Stimulated activated CD4-positive, alpha-beta T cell treated with anti-CD3 and anti-CD28 coated beads, Interleukin-1b, Interleukin-23, amount 100 ng/mL, for 4 hours (primary cell): ENCODE measurements at regions not wholly inside any gene's neighbourhood (a gene's known extent, or its start where the extent isn't known, plus 50 kb on each side); places are given as distances from the start of the nearest gene placed in this dataset.

Experiments
- DNase-seq, 2 donors: peaks; one replicate each; pipeline ENCODE4 v3.0.0-alpha.2; 2020; ENCODE audit warnings: low read depth in 2 of 2

DNA sequence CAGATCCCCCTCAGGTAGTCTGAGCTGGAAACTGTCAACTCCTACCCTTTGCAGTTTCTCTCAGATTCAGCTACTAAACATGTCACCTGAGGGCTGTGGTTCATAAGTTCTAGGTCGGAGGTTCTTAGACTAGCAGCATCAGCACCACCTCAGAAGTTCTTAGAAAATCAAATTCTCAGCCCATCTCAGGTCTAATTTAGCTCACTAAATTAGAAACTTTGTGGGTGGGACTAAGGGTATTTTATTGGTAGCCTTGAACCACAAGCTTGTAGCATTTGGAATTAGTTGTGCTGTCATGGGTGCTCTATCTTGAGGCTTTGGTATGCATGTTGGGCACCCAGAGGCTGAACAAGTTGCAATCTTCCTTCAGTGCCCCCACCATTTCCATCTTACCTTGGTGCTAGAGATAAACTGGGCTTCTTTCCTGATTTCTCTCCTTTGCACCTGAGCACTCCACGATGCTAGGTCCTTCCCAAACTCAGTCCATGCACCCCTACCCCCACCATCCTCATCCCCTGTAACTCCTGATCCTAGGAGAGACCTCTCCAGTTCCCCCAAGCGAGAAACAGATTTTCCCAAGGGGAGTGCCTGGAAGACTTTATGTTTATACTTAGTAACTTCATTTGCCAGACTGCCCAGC lies 54.2 kb downstream of the S1PR1 start:
- no peak for DNase-seq

DNA sequence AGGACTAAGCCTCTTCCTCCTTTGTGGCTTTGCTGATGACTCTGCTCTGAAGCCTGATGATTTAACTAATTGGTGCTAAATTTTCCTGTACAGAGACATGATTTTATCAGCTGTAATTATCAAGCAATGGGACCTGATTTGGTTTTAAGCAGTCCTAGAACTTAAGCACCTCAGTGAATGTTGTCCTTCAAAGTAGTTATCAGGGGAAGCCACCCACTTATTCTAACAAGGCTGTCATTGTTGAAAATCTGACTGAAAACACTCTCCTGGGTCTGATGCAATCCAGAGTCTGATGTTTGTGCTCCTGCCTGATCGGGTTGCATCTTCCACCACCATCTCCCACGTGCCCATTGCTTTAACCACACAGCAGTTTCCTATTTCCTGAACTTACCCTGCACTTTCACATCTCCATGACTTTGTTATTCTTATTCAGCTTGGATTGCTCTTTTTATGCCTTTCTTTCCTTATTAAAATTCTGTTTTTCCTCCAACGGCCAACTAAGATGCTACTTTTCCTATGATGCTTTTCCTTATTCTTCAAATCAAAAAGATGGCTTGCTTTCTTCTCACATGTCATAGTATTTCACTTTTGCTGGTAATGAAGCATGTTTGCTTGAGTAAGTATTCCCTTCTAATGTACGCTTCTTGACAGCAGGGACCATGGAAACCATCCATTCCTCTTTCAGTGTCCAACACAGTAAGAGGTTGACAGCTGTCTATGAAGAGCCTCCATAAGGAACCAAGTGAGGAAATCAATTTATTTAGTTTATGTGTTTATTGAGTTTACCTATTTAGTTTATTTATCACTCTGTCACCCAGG lies 55.0 kb downstream of the S1PR1 start:
- no peak for DNase-seq

DNA sequence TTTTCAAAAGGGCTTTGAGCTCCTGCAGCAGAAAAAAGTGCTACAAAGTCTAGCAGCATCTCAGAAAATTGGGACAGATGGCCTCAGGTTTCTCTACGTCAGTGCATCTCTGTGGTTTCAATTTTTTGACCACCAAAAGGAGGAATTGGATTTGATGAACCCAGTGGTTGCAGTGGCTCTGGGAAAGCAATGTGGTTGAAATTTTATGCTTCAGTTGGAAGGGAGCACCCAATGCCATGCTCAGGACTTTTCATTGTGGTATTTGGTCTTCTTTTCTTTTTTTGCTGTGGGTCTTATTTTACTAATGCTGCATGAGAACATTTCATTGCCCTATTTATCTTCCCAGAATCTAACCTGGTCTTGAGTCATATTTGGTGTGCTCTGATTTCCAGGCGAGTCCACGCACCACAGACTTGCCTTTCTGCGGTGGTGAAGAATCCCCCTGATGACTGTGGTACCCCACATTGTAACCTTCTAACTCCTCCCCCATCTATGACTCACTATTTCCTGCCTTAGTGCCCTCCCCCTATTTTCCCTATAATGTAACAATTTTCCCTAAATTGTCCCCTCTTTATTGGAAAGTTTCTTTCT lies 56.7 kb downstream of the S1PR1 start:
- peak in 1 of 2 donors; percentile 17 for DNase-seq

DNA sequence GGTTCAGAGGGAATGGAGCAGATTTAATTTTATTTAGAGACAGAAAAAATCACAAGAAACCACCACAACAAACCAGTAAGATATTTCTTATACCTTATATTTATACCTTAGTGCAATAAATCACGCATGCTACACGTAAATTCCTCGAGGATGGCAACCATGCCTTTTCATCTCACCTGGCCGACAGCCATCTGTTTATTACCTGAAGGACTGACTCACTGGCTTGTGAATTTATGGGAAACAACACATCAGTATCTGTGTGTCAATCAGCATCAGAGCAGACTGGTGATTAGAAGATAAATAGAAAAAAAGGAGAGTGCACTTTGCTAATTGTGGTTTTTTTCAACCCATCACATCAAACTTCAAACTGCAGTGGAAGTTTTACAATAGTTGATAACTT lies 58.4 kb downstream of the S1PR1 start:
- DNase-seq = no peak

- DNase-seq = no peak
Observed at GRCh38 chr1:101298663-101299062, 61.8 kb downstream of the S1PR1 start.

DNA sequence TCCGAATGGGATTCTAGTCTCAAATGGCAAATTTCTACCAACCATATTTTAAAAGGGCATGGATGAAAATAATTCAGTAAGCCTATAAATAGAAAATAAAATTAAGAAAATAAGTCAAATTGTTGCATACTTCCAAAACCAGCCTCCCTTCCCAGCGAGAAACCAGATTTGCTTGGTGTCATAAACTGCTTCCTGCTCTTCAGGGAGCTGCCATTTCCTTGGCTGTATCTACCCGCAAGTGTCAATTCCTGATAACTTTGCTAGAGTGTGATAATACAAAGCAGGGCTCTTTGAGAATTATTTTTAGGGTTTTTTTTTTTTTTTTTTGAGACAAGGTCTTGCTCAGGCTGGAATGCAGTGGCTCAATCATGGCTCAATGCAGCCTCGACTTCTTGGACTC lies 62.3 kb downstream of the S1PR1 start:
- DNase-seq = no peak

DNA sequence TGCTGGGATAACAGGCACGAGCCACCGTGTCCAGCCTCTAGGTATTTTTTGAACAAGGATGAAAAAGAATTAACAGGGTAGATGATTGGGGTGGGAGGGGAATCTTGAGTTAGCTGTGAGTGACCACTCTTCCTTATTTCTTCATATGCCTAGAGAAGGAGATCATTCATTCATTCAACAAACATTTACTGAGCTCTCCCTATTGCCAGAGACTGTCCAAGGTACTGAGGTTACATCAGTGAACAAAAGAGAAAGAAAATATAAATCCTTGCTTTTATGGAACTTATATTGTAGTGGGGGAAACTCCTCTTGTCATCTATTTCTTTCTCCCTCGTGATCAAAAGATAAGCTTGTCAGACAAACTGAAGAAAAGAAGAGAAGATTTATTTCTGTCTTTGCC lies 62.9 kb downstream of the S1PR1 start:
- no peak for DNase-seq

GRCh38 chr1:101300916-101301315 lies 64.1 kb downstream of the S1PR1 start:
- DNase-seq = no peak

DNA sequence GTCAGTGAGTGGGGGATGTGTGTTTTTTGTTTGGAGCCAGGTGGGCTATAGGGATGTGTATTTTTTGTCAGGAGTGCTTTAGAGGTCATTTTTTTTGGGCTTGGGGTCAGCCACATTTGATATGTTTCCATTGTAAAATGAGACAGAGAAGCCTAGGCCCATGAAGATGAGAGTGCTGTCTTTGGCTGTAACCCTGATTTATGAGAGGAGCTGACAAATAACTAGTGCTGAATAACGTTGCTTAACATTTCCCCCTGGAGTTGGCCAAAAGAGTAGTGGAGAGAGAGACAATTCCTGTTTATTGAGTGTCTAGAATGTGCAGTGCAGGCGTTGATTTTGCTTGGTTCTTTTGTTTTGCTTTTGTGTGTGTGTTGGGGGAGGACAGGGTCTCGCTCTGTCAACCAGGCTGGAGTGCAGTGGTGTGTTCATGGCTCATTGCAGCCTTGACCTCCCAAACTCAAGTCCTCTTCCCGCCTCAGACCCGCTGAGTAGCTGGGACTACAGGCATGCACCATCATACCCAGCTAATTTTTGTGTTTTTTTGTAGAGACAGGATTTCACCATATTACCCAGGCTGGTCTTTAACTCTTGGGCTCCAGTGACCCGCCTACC lies 64.7 kb downstream of the S1PR1 start:
- DNase-seq = no peak

DNA sequence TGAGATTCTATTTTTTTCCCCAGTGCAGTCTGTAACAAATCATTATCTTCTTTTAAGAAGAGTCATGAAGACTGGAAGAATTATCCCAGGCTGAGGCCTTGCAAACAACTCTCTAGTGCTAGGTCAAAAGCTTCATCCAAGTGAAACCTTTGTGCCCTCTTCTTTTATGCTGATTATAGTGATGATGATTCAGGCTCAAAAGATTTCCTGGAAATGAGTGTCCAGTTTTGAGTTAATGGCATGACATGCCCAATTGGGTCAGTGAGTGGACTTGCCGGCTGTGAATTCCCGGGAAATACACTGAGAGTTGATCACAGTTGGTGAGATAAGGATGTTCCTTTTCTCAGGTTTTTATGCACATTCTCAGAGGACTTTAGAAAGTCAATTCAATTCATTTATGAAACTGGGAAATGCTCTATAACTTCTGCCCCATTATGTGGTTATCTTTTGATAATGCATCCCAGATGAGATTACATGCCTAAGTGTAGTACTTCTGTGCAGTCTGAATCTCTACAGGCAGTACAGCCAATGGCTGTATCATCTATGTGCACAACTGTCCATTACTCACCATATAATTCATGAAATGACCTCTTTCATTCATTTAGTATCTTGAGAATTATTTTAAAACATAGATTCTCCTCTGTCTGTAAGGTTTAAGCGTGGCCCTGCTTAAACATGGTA lies 66.2 kb downstream of the S1PR1 start:
- no peak for DNase-seq

DNA sequence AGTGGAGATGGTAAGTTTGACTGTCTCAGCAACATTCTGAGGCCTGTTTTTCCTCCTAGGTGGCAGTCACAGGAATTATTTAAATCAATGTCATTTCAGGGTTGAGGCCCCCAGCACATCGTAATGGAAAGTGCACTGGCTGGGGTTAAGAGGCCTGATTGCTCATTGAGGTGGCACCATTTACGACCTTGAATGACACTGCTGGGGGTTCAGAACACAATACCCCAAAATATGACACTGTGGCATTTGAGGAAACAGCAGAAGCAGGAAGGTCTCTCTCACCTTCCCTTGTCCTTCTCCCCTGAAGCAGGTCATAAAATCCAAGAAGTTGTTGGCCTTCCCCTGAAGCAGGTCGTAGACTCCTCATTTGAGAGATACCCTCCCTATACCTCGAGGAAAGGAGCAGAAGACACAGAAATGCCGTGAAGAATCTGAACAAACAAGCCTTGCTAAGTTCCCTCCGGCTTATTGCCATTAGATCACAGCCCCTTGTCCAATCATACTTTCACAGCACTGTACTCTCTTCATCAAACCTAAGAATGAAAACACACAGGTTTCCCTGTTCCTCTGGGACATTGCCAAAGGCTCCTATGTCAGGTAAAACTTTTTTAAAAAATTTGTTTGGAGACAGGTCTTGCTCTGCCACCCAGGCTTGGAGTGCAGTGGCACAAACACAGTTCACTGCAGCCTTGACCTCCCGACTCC lies 71.3 kb downstream of the S1PR1 start:
- DNase-seq = no peak

DNA sequence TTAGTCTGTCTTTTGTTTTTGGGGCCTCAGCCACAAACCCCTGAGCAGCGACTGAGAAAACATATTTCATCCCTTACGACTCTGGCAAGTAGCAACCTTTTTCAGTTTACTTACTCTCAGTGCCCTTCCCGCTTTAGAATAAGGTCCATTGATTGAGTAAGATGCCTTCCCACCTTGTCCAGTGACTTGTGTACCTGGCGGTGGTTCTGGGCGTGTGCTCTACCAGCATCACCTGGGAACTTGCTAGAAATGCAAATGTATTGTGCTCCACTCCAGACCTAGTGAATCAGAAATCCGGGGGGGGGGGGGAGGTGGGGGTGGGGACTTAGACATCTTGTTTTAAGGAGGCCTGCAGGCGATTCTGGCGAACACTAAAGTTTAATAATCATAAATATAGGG lies 72.1 kb downstream of the S1PR1 start:
- no peak for DNase-seq

DNA sequence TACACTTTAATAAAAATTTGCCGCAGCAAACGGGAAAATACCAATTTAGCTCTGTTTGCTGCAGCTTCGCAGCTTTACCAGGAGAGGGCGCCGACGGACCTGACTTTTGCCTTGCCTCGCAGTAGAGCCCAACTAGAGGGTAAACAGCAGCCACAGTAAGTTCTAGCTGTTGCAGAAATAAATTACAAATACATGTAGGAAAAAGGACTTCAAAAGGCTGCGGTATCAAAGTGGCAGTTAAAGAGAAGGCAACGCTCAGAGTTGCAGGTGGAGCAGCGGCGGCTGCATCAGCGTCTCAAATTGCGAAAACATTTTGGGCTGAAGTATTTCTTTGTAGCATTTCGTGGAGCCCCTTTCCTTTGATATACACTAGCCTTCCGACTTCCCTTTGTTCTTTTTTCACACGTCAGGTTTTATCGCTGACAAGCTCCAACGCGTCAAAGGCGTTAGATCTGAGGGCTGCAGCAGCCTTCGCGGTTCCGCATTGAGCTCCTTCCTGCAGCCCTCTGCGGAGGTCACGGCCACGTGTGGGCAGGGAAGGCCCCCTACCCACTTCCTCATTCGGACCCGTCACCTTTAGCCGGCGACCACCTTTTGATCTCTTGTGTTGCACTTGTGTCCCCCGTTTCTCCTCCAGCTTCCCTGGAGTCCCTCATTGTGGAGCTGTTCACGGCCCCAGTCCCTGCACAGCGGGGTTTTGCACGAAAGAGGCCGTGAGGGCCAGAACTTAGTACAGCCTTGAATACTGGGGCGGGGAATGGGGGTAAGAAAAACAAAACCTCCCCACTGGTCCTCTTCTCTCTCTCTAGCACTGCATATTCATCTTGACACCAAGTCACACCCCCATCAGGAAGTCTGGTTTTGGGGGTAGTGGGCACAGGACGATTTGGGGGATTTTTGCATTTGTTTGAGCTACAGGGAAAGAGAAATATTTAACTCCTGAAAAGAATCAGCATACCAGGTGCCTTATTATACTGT lies 72.8 kb downstream of the S1PR1 start:
- peak; percentile 47 to 62 for DNase-seq

GRCh38 chr1:101310506-101310905 lies 73.7 kb downstream of the S1PR1 start:
- no peak for DNase-seq

- DNase-seq = no peak
Observed at GRCh38 chr1:101311146-101311920, 74.5 kb downstream of the S1PR1 start.

DNA sequence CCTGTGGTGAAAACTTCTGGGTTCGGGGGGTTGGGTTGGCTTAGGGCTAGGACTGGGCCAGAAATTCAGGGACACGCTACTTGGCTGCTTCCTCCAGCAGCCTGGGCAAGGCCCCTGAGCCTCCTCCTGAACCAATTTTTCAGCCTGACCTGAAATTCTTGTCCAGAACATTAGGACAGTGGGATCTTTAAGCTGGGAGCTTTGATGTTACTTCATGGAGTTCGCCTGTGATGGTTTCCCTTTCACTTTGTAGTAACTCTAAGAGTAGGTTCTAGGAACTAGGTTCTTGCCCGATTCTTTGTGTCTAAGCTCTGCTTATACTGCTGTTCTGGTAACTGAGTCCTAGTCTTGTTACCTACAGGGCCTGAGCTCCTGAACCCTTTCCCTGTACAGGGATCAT lies 75.3 kb downstream of the S1PR1 start:
- no peak for DNase-seq

DNA sequence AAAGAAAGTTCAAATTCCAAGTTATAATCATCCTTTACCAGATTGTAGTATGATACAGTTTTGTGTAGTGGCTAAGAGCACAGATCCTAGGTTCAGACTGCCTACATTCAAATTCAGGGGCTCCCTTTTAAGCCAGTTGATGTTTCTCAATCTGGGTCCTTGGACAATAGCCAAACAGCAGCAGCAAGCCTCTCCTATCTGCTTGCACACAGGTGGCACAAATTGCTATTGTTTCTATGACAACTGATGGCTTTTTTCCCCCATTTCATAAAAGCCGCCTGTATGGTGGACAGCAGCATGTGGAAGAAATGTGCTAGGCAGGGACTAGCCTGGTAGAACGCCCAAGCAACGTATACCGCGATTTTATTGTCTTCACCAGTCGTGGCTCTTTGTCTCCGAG lies 76.5 kb downstream of the S1PR1 start:
- DNase-seq = no peak

DNA sequence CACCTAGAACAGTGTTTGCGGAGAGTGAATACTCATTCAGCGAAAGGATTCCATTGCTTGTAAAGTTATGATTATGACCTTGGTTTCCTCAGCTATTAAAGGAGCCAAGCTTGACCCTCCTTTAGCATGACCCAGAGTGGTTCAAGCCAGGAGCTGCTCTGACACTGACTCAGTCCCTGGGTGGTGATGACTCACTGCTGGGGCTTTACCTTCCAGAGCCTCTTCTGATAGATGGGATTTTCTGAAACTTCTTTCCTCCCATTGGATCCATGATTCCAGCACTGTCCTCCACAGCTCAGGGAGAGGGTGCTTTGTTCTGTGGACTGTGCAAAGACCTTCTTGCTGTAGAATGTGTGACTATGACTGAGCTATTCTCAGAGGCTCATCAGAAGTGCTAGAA lies 77.4 kb downstream of the S1PR1 start:
- no peak for DNase-seq

GRCh38 chr1:101316256-101316655 lies 79.4 kb downstream of the S1PR1 start:
- DNase-seq = no peak

GRCh38 chr1:101316799-101317198 lies 80.0 kb downstream of the S1PR1 start:
- no peak for DNase-seq
